ENCODE measurements at regions not wholly inside any gene's neighbourhood (a gene's known extent, or its start where the extent isn't known, plus 50 kb on each side); places are given as distances from the start of the nearest gene placed in this dataset.

DNA sequence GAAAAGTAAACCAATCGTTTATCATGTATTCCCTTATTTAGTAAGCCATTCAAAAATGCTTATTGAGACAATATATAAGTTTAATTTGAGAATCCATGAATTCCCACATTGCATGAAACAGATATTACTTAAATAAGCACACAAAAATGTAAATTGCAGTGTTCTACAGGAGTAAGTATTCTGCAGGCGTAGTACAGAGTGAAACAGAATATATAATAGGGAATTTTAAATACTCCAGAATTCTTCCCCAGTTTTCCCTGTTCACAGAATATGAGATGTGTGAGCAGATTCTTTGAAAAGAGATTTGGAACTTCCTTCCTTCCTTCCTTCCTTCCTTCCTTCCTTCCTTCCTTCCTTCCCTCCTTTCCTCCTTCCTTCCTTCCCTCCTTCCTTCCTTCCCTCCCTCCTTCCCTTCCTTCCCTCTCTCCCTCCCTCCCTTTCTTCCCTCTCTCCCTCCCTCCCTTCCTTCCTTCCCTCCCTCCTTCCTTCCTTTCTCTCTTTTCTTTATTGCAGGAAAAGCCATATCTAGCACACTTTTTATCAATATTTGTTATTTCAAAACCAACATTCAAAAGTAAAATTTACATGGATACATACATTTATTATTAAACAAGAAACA, 977.7 kb upstream of the LRRTM1 start:
- TF ChIP-seq EZH2 (IDR thresholded peaks at IDR 0.05; ENCODE audit: borderline replicate concordance, low read depth, low read length, poor library complexity, severe bottlenecking) (no peak), CTCF (conservative IDR thresholded peaks at IDR 0.05; ENCODE audit: low read depth, low read length) (no peak)

All from A673 (cell line).